Activated CD4-positive, alpha-beta T cell treated with anti-CD3 and anti-CD28 coated beads, Interleukin-2, amount 50 U/mL, for 48 hours (primary cell): ENCODE measurements at regions not wholly inside any gene's neighbourhood (a gene's known extent, or its start where the extent isn't known, plus 50 kb on each side); places are given as distances from the start of the nearest gene placed in this dataset.
"Not testable (repeated sequence)": the region's sequence is repeated elsewhere in the genome, so short reads cannot be mapped to it uniquely, and the experiment has no call there.

ENCODE experiments used
- DNase-seq, 2 experiments: peaks; one replicate each; pipeline ENCODE4 v3.0.0-alpha.2; 2020

GRCh38 chr13:109311431-109311976 is 474.9 kb downstream of the IRS2 start:
- not testable (repeated sequence) for DNase-seq

- DNase-seq, result no peak
Observed at GRCh38 chr13:109309625-109310363, 476.6 kb downstream of the IRS2 start.

- DNase-seq, result no peak
Observed at GRCh38 chr13:109307027-109307426, 479.4 kb downstream of the IRS2 start.

GRCh38 chr13:109301726-109302125 is 484.7 kb downstream of the IRS2 start:
- DNase-seq, result no peak

GRCh38 chr13:109301276-109301675 is 485.1 kb downstream of the IRS2 start:
- no peak for DNase-seq

GRCh38 chr13:109297628-109298027 is 488.8 kb downstream of the IRS2 start:
- DNase-seq, result no peak

GRCh38 chr13:109293166-109293565 is 493.2 kb downstream of the IRS2 start:
- DNase-seq, result no peak

- DNase-seq, result no peak
Observed at GRCh38 chr13:109288151-109288709, 498.2 kb downstream of the IRS2 start.

- no peak for DNase-seq
Observed at GRCh38 chr13:109287553-109287952, 498.8 kb downstream of the IRS2 start.

- DNase-seq, result no peak
Observed at GRCh38 chr13:109285586-109285985, 500.8 kb downstream of the IRS2 start.

GRCh38 chr13:109281903-109282635 is 504.3 kb downstream of the IRS2 start:
- no peak for DNase-seq

GRCh38 chr13:109281017-109281902 is 505.1 kb downstream of the IRS2 start:
- DNase-seq, result no peak

- no peak for DNase-seq
Observed at GRCh38 chr13:109276261-109276660, 510.1 kb downstream of the IRS2 start.

- DNase-seq, result no peak
Observed at GRCh38 chr13:109275852-109276251, 510.5 kb downstream of the IRS2 start.

- DNase-seq, result no peak
Observed at GRCh38 chr13:109275139-109275745, 511.1 kb downstream of the IRS2 start.

GRCh38 chr13:109274188-109274821 is 512.1 kb downstream of the IRS2 start:
- no peak for DNase-seq

- no peak for DNase-seq
Observed at GRCh38 chr13:109273326-109273751, 513.0 kb downstream of the IRS2 start.

- DNase-seq, result no peak
Observed at GRCh38 chr13:109272595-109273325, 513.6 kb downstream of the IRS2 start.

GRCh38 chr13:109271555-109272541 is 514.5 kb downstream of the IRS2 start:
- DNase-seq, result no peak

GRCh38 chr13:109271061-109271460 is 515.3 kb downstream of the IRS2 start:
- DNase-seq, result no peak
